PFSK-1 (cell line): ENCODE measurements at regions not wholly inside any gene's neighbourhood (a gene's known extent, or its start where the extent isn't known, plus 50 kb on each side); places are given as distances from the start of the nearest gene placed in this dataset.

ENCODE experiments used
- POLR2AphosphoS5 ChIP-seq: IDR thresholded peaks from 2 replicates; pipeline ENCODE4 v1.6.1; 2012; ENCODE audit warnings: low read depth, mild to moderate bottlenecking, control low read depth, low read length, moderate library complexity
- REST ChIP-seq, 2 experiments: IDR thresholded peaks; 2 replicates each; pipeline versions ENCODE4 v1.6.1 to v1.8.0; 2011 to 2012; ENCODE audit warnings: low read depth in 2 of 2, low read length in 2 of 2, control low read depth in 1 of 2, inconsistent platforms in 1 of 2, mild to moderate bottlenecking in 1 of 2, moderate library complexity in 1 of 2; ENCODE audit not compliant: insufficient read depth in 1 of 2
- SIN3A ChIP-seq: IDR thresholded peaks from 2 replicates; pipeline ENCODE4 v1.6.1; 2012; ENCODE audit warnings: mild to moderate bottlenecking, low read length, moderate library complexity, borderline replicate concordance; ENCODE audit not compliant: insufficient read depth
- TAF1 ChIP-seq: IDR thresholded peaks from 2 replicates; pipeline ENCODE4 v1.6.1; 2012; ENCODE audit warnings: low read length, control low read depth, borderline replicate concordance; ENCODE audit not compliant: insufficient read depth

GRCh38 chr4:181858741-181859140 is 384.5 kb upstream of the TENM3 start:
- TF ChIP-seq POLR2AphosphoS5 (no peak), REST (IDR thresholded peaks at IDR 0.05; ENCODE audit: insufficient read depth in 1 of 2, low read depth in 2 of 2, low read length in 2 of 2) (no peak), TAF1 (no peak), SIN3A (no peak)
